Lower leg skin (tissue), 4 donors: ENCODE measurements at regions not wholly inside any gene's neighbourhood (a gene's known extent, or its start where the extent isn't known, plus 50 kb on each side); places are given as distances from the start of the nearest gene placed in this dataset.

Experiments used
- DNase-seq, 2 donors: peaks; one replicate each; pipeline ENCODE4 v3.0.0-alpha.2; 2019; ENCODE audit warnings: low spot score in 2 of 2
- H3K4me3 ChIP-seq: fragments of 200-600 bp; sonication (generic); 2 replicates; pipeline ENCODE4 v1.5.1; 2017; ENCODE audit warnings: mild to moderate bottlenecking, low read depth; ENCODE audit not compliant: poor library complexity, severe bottlenecking
- CTCF ChIP-seq, 3 donors: fragments of 450-650 bp; IDR thresholded peaks; one replicate each; pipeline ENCODE4 v1.5.1; 2016; ENCODE audit warnings: antibody characterized with exemption in 3 of 3, mild to moderate bottlenecking in 3 of 3, moderate library complexity in 2 of 3
- POLR2A ChIP-seq, 2 donors: fragments of 450-650 bp; IDR thresholded peaks; one replicate each; pipeline ENCODE4 v1.6.1; 2016 to 2017; ENCODE audit warnings: antibody characterized with exemption in 2 of 2, mild to moderate bottlenecking in 1 of 2, moderate library complexity in 1 of 2
- WGBS, 2 donors: methylation state at CpG; one replicate each; pipeline ENCODE4 v1.1.5; 2018; 5-methylcytosine and 5-hydroxymethylcytosine counted together
- intact Hi-C: fragments of 100-400 bp; cut with DNase I; formaldehyde crosslinking; loops from one replicate; pipeline ENCODE4 v1.15.0; 2023; ENCODE audit warnings: low total_unique reads

GRCh38 chr2:122822319-122822718 is 1066.9 kb downstream of the TSN start:
- no peak for TF ChIP-seq CTCF (IDR thresholded peaks at IDR 0.05)
- no peak for TF ChIP-seq POLR2A (IDR thresholded peaks at IDR 0.05)
- H3K4me3 ChIP-seq: no peak overlapping the region
- WGBS, 2 donors: 92 to 93% methylated on average over 5 of the region's 5 CpGs
- DNase-seq: no peak
- intact Hi-C loops: no loop called here

DNA sequence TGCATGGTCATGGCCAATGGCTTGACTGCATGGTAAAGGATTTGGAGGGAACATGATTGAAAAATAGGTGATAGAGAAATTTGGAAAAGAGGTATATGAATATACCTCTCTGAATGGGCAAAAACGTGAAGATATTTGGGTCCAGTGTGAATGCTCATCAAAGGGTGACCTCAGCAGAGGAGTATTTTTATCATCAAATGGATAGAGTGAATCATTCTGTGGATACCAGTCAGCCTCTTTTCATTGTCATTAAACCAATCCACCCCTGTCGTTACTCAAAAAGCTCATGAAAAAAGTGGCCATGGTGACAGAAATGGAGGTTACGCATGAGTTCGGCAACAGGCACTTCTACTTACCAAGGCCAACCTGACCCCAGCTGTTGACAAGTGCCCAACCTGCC is 1074.7 kb downstream of the TSN start:
- WGBS, 2 donors: 84 to 87% methylated on average over 4 of the region's 4 CpGs
- DNase-seq: no peak
- H3K4me3 ChIP-seq: no peak overlapping the region
- TF ChIP-seq CTCF (IDR thresholded peaks at IDR 0.05) (no peak), POLR2A (IDR thresholded peaks at IDR 0.05) (no peak)
- intact Hi-C loops: no loop called here

- H3K4me3 ChIP-seq: no peak overlapping the region
- DNase-seq: no peak
- intact Hi-C loops: no loop called here
- WGBS, 2 donors: 46 to 50% methylated on average over 2 of the region's 2 CpGs
- TF ChIP-seq POLR2A (IDR thresholded peaks at IDR 0.05): no peak
- TF ChIP-seq CTCF (IDR thresholded peaks at IDR 0.05): no peak
Observed at GRCh38 chr2:122831649-122832048, 1076.2 kb downstream of the TSN start.

- intact Hi-C loops: no loop called here
- no peak overlapping the region for H3K4me3 ChIP-seq
- TF ChIP-seq POLR2A (IDR thresholded peaks at IDR 0.05) (no peak), CTCF (IDR thresholded peaks at IDR 0.05) (no peak)
- DNase-seq: no peak
- 59 to 68% methylated on average over 3 of the region's 3 CpGs for WGBS, 2 donors
Observed at GRCh38 chr2:122843503-122843902, 1088.1 kb downstream of the TSN start.

GRCh38 chr2:122851161-122851560 is 1095.7 kb downstream of the TSN start:
- WGBS, 2 donors: 44 to 50% methylated on average over 4 of the region's 4 CpGs

More at GRCh38 chr2:122851161-122851560, 1095.7 kb downstream of the TSN start:
- no peak overlapping the region for H3K4me3 ChIP-seq
- intact Hi-C loops: no loop called here
- TF ChIP-seq CTCF (IDR thresholded peaks at IDR 0.05): no peak
- no peak for TF ChIP-seq POLR2A (IDR thresholded peaks at IDR 0.05)
- no peak for DNase-seq
